Duodenal mucosa (tissue), 2 donors: ENCODE measurements at regions not wholly inside any gene's neighbourhood (a gene's known extent, or its start where the extent isn't known, plus 50 kb on each side); places are given as distances from the start of the nearest gene placed in this dataset.

ENCODE experiments used
- H3K27ac ChIP-seq: one replicate; pipeline ENCODE4 v1.7.0; 2013; ENCODE audit warnings: low read depth, low read length
- H3K27me3 ChIP-seq, 2 donors: one replicate each; pipeline ENCODE4 v1.7.0; 2013; ENCODE audit warnings: low read length in 2 of 2, control low read depth in 1 of 2; ENCODE audit not compliant: insufficient read depth in 2 of 2, control insufficient read depth in 1 of 2
- H3K36me3 ChIP-seq, 2 donors: one replicate each; pipeline ENCODE4 v1.7.0; 2013; ENCODE audit warnings: low read length in 2 of 2, control low read depth in 1 of 2; ENCODE audit not compliant: insufficient read depth in 2 of 2, control insufficient read depth in 1 of 2
- H3K4me1 ChIP-seq, 2 donors: one replicate each; pipeline ENCODE4 v1.7.0; 2013; ENCODE audit warnings: low read length in 2 of 2, control low read depth in 1 of 2; ENCODE audit not compliant: insufficient read depth in 2 of 2, control insufficient read depth in 1 of 2
- H3K4me3 ChIP-seq, 2 donors: one replicate each; pipeline ENCODE4 v1.7.0; 2013; ENCODE audit warnings: low read length in 2 of 2, low read depth in 1 of 2
- H3K9ac ChIP-seq, 2 donors: one replicate each; pipeline ENCODE4 v1.7.0; 2013; ENCODE audit warnings: low read length in 2 of 2, low read depth in 1 of 2
- H3K9me3 ChIP-seq, 2 donors: one replicate each; pipeline ENCODE4 v1.7.0; 2013; ENCODE audit warnings: low read length in 2 of 2, control low read depth in 1 of 2; ENCODE audit not compliant: control insufficient read depth in 1 of 2

- Histone ChIP-seq H3K9me3 (no peaks in the 10 kb centered on the region), H3K9ac (no peak overlapping the region), H3K27me3 (no peaks in the 10 kb centered on the region), H3K27ac (no peak overlapping the region), H3K36me3 (no peaks in the 10 kb centered on the region), H3K4me1 (no peaks in the 10 kb centered on the region), H3K4me3 (no peak overlapping the region)
Observed at GRCh38 chr5:52476346-52476745, 311.4 kb upstream of the ITGA1 start.

GRCh38 chr5:52481201-52481600, 306.5 kb upstream of the ITGA1 start:
- H3K4me3 ChIP-seq, result no peak overlapping the region
- no peaks in the 10 kb centered on the region for H3K9me3 ChIP-seq
- no peaks in the 10 kb centered on the region for H3K4me1 ChIP-seq

DNA sequence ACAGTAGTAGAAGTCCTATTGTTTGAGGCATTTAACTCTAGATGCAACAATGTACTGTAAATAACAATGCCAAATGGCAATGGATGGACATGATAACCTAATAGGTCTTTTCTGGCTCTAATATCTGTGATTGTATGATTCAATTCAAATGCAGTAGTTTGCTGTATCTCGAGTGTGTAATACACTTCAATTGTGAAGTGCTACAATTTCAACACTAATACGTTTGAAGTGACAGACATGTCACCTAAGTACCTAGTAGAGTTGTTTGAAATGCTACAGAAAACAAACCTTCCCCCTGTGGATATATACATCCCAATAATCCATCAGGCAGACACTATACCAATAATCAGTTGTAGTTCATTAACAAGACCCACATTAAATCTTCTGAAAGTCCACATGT, 305.9 kb upstream of the ITGA1 start:
- no peaks in the 10 kb centered on the region for H3K9me3 ChIP-seq
- H3K27ac ChIP-seq, result no peak overlapping the region
- no peak overlapping the region for H3K9ac ChIP-seq
- no peaks in the 10 kb centered on the region for H3K27me3 ChIP-seq
- no peaks in the 10 kb centered on the region for H3K36me3 ChIP-seq
- H3K4me1 ChIP-seq, result no peaks in the 10 kb centered on the region
- no peak overlapping the region for H3K4me3 ChIP-seq

More at GRCh38 chr5:52481201-52481600, 306.5 kb upstream of the ITGA1 start:
- Histone ChIP-seq H3K36me3 (no peaks in the 10 kb centered on the region), H3K27me3 (no peaks in the 10 kb centered on the region), H3K9ac (no peak overlapping the region), H3K27ac (no peak overlapping the region)

DNA sequence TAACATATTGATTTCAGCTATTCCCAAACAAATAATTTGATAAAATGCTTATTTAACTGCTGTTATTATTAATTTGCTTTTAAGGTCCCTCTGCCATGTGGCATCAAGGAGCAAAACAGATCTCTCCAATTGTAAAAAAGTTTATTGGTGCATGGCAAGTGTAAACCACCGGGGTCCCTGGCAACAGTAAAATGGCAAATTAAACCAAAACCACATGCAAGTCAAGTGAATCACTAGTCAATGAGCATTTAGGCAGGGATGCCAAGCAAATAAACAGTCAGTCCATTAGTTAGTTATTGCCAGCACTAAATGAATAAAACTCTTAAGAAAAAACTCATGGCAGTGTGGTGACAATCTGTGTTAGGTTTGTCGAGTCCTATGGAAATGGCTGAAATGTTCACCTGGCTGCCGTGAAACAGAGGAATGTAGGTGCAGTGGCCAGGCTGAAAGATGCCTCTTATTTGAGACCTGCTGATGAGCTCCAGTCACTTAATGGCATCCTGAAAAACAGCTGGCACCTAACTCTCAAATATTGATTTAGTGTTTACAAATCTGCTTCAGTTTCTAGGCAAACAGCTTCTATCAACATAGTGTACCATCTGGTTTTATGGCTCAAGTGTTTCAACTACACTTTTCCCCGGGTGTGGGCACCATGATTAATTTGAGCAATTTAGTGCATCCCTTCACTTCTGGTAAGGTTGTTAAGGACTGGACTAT, 296.5 kb upstream of the ITGA1 start:
- Histone ChIP-seq H3K27ac (no peak overlapping the region), H3K9me3 (no peaks in the 10 kb centered on the region), H3K4me3 (no peak overlapping the region), H3K9ac (no peak overlapping the region), H3K36me3 (no peaks in the 10 kb centered on the region), H3K4me1 (no peaks in the 10 kb centered on the region), H3K27me3 (no peaks in the 10 kb centered on the region)

DNA sequence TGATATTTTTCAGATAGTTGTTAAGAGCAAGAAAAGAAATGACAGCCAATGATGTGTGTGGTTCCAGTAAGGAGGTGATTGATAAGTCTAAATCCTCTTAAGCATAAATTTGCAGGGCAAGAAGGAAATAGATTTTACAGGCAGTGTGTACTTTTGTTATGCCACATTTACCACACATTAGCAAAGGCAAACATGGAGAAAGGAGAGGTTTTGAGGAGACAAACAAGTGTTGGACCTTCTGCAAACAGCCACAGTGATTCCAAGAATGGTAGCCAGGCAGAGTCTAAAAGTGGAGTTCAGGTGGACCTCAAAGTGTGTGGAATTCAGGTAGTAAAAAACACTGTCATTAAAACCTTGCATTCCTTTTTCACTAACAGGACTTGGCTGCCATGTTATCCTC, 295.9 kb upstream of the ITGA1 start:
- H3K36me3 ChIP-seq, result no peaks in the 10 kb centered on the region
- H3K4me1 ChIP-seq, result no peaks in the 10 kb centered on the region
- no peaks in the 10 kb centered on the region for H3K27me3 ChIP-seq
- no peak overlapping the region for H3K9ac ChIP-seq
- H3K9me3 ChIP-seq, result no peaks in the 10 kb centered on the region
- H3K4me3 ChIP-seq, result no peak overlapping the region
- H3K27ac ChIP-seq, result no peak overlapping the region

GRCh38 chr5:52497133-52497693, 290.5 kb upstream of the ITGA1 start:
- Histone ChIP-seq H3K36me3 (no peaks in the 10 kb centered on the region), H3K27ac (no peak overlapping the region), H3K4me1 (no peaks in the 10 kb centered on the region), H3K4me3 (no peak overlapping the region), H3K27me3 (no peaks in the 10 kb centered on the region), H3K9ac (no peak overlapping the region), H3K9me3 (no peaks in the 10 kb centered on the region)

GRCh38 chr5:52498607-52499006, 289.1 kb upstream of the ITGA1 start:
- H3K36me3 ChIP-seq, result no peaks in the 10 kb centered on the region
- H3K9ac ChIP-seq, result no peak overlapping the region
- H3K27me3 ChIP-seq, result no peaks in the 10 kb centered on the region
- H3K27ac ChIP-seq, result no peak overlapping the region
- no peaks in the 10 kb centered on the region for H3K4me1 ChIP-seq
- H3K4me3 ChIP-seq, result no peak overlapping the region
- no peaks in the 10 kb centered on the region for H3K9me3 ChIP-seq

- Histone ChIP-seq H3K9ac (no peak overlapping the region), H3K27me3 (no peaks in the 10 kb centered on the region), H3K9me3 (no peaks in the 10 kb centered on the region), H3K4me3 (no peak overlapping the region), H3K36me3 (no peaks in the 10 kb centered on the region), H3K4me1 (no peaks in the 10 kb centered on the region), H3K27ac (no peak overlapping the region)
Observed at GRCh38 chr5:52502460-52502999, 285.2 kb upstream of the ITGA1 start.

DNA sequence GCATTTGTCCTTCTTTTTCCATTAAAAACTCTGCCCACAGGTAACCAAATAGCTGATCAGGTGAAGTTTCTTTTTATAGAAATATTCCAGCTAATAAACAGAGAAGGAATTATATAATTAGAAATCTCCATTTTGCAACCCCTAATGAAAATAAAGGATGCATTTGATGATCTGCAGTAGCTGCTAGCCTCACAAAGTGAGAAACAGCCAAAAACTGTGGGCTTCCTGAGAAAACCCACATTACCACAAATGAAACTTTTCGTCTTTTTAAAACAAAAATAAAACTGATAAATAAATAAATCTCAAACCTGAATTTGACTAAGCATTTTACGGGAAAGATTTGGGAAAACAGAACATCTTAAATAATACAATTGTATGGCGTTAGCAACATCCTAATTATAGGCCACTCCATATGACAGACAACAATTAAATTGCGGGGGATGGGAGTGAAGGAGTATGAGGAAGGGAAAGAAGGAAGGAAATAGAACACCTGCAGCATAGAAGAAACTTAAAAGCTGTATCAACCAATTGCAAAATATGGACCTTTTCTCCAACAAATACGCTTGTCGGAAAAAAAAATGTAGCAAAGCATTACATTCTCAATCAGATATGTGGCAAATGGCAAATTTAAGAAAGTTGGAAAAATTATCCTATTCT, 283.0 kb upstream of the ITGA1 start:
- Histone ChIP-seq H3K4me3 (no peak overlapping the region), H3K27me3 (no peaks in the 10 kb centered on the region), H3K9ac (no peak overlapping the region), H3K9me3 (no peaks in the 10 kb centered on the region), H3K36me3 (no peaks in the 10 kb centered on the region), H3K4me1 (no peaks in the 10 kb centered on the region), H3K27ac (no peak overlapping the region)

DNA sequence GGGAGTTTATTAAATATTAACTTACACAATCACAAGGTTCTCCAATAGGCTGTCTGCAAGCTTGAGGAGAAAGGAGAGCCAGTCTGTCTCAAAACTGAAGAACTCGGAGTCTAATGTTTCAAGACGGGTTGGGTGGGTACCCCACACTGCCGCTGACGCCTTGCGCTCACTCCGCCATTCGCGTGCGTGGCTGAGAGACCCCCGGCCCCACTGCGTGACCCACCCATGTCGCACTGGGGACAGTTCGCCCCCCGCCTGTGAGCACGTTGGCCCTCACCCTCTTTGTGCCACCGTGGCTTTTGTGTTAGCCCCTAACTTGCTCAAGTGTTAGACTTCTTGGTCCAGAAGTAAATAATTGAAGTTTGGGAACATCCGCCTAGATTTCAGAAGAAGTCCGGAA, 270.0 kb upstream of the ITGA1 start:
- Histone ChIP-seq H3K27me3 (no peaks in the 10 kb centered on the region), H3K4me3 (no peak overlapping the region), H3K4me1 (no peaks in the 10 kb centered on the region), H3K36me3 (no peaks in the 10 kb centered on the region), H3K9ac (no peak overlapping the region), H3K27ac (no peak overlapping the region), H3K9me3 (no peaks in the 10 kb centered on the region)
